ENCODE measurements at regions not wholly inside any gene's neighbourhood (a gene's known extent, or its start where the extent isn't known, plus 50 kb on each side); places are given as distances from the start of the nearest gene placed in this dataset.
A peak's percentile ranks its signal among the peaks of the same experiment; 100 is the strongest.

DNA sequence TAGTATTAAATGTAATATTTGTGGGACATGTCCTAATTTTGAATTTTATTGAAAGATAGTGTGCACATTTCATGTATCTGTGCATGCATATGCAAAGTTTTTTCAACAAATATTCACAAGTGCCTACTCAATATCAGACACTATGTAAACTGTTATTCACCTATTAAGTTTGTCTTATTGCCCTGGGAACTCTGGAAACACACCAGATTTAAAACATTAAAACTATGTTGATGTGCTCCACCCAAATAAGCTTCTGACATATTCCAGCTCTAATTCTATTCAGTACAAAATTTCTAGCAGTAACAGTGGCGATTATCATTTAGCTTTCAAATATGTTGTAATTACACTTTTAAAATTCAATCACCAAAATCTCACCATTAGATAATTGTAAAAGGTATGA, 183.1 kb upstream of the TTC29 start:
- no peak for ATAC-seq
- TF ChIP-seq RARB (CRISPR knock-in tag; IDR thresholded peaks at IDR 0.05) (no peak), CREB5 (CRISPR knock-in tag; IDR thresholded peaks at IDR 0.05; ENCODE audit: low read depth) (no peak), ZC3H10 (CRISPR knock-in tag; IDR thresholded peaks at IDR 0.05) (no peak), ZNF565 (CRISPR knock-in tag; conservative IDR thresholded peaks at IDR 0.05; ENCODE audit: low read depth) (no peak), ZNF70 (CRISPR knock-in tag; IDR thresholded peaks at IDR 0.05) (no peak), PPARA (CRISPR knock-in tag; IDR thresholded peaks at IDR 0.05; ENCODE audit: borderline replicate concordance) (no peak), CSDC2 (CRISPR knock-in tag; IDR thresholded peaks at IDR 0.05) (no peak), ZNF8 (CRISPR knock-in tag; IDR thresholded peaks at IDR 0.05) (no peak), TOX (CRISPR knock-in tag; IDR thresholded peaks at IDR 0.05; ENCODE audit: borderline replicate concordance) (no peak)
- TF ChIP-seq, protein P1, sequence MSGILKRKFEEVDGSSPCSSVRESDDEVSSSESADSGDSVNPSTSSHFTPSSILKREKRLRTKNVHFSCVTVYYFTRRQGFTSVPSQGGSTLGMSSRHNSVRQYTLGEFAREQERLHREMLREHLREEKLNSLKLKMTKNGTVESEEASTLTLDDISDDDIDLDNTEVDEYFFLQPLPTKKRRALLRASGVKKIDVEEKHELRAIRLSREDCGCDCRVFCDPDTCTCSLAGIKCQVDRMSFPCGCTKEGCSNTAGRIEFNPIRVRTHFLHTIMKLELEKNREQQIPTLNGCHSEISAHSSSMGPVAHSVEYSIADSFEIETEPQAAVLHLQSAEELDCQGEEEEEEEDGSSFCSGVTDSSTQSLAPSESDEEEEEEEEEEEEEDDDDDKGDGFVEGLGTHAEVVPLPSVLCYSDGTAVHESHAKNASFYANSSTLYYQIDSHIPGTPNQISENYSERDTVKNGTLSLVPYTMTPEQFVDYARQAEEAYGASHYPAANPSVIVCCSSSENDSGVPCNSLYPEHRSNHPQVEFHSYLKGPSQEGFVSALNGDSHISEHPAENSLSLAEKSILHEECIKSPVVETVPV (CRISPR knock-in tag; IDR thresholded peaks at IDR 0.05): no peak

- no peak for ATAC-seq
- TF ChIP-seq TCF4 (CRISPR knock-in tag; IDR thresholded peaks at IDR 0.05; ENCODE audit: borderline replicate concordance): 0 out of 2 replicates have a peak, but pooled peaks have one; percentile 14
- TF ChIP-seq, protein P2, sequence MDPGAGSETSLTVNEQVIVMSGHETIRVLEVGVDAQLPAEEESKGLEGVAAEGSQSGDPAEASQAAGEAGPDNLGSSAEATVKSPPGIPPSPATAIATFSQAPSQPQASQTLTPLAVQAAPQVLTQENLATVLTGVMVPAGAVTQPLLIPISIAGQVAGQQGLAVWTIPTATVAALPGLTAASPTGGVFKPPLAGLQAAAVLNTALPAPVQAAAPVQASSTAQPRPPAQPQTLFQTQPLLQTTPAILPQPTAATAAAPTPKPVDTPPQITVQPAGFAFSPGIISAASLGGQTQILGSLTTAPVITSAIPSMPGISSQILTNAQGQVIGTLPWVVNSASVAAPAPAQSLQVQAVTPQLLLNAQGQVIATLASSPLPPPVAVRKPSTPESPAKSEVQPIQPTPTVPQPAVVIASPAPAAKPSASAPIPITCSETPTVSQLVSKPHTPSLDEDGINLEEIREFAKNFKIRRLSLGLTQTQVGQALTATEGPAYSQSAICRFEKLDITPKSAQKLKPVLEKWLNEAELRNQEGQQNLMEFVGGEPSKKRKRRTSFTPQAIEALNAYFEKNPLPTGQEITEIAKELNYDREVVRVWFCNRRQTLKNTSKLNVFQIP (CRISPR knock-in tag; IDR thresholded peaks at IDR 0.05; ENCODE audit: borderline replicate concordance, low read depth): no peak
- TF ChIP-seq, protein P1 (CRISPR knock-in tag; IDR thresholded peaks at IDR 0.05): no peak
- TF ChIP-seq ISL1 (CRISPR knock-in tag; IDR thresholded peaks at IDR 0.05): no peak
- no peak for TF ChIP-seq ARNTL (CRISPR knock-in tag; IDR thresholded peaks at IDR 0.05; ENCODE audit: borderline replicate concordance, low read depth)
These were observed 184.0 kb upstream of the TTC29 start for GRCh38 chr4:147129687-147130086.

- no peak for ATAC-seq
- TF ChIP-seq CREB5 (CRISPR knock-in tag; IDR thresholded peaks at IDR 0.05; ENCODE audit: low read depth): no peak
- no peak for TF ChIP-seq ISL1 (CRISPR knock-in tag; IDR thresholded peaks at IDR 0.05)
These were observed 189.0 kb upstream of the TTC29 start for GRCh38 chr4:147134536-147135210.

- no peak for TF ChIP-seq ZC3H10 (CRISPR knock-in tag; IDR thresholded peaks at IDR 0.05)
- TF ChIP-seq, protein P3, sequence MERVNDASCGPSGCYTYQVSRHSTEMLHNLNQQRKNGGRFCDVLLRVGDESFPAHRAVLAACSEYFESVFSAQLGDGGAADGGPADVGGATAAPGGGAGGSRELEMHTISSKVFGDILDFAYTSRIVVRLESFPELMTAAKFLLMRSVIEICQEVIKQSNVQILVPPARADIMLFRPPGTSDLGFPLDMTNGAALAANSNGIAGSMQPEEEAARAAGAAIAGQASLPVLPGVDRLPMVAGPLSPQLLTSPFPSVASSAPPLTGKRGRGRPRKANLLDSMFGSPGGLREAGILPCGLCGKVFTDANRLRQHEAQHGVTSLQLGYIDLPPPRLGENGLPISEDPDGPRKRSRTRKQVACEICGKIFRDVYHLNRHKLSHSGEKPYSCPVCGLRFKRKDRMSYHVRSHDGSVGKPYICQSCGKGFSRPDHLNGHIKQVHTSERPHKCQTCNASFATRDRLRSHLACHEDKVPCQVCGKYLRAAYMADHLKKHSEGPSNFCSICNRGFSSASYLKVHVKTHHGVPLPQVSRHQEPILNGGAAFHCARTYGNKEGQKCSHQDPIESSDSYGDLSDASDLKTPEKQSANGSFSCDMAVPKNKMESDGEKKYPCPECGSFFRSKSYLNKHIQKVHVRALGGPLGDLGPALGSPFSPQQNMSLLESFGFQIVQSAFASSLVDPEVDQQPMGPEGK (CRISPR knock-in tag; IDR thresholded peaks at IDR 0.05; ENCODE audit: borderline replicate concordance): no peak
- no peak for TF ChIP-seq ZFP30 (CRISPR knock-in tag; IDR thresholded peaks at IDR 0.05)
- TF ChIP-seq, protein P2 (CRISPR knock-in tag; IDR thresholded peaks at IDR 0.05; ENCODE audit: borderline replicate concordance, low read depth): no peak
- ATAC-seq: no peak
These were observed 190.6 kb upstream of the TTC29 start for GRCh38 chr4:147136310-147136709.
